Cardiac septum (tissue), 1 donor: ENCODE measurements at regions not wholly inside any gene's neighbourhood (a gene's known extent, or its start where the extent isn't known, plus 50 kb on each side); places are given as distances from the start of the nearest gene placed in this dataset.
"Not testable (repeated sequence)": the region's sequence is repeated elsewhere in the genome, so short reads cannot be mapped to it uniquely, and the experiment has no call there.

ENCODE experiments used
- DNase-seq: peaks from one replicate; pipeline ENCODE4 v3.0.0-alpha.2; 2020; ENCODE audit warnings: low spot score
- intact Hi-C: fragments of 100-400 bp; cut with DNase I; formaldehyde crosslinking; loops from one replicate; pipeline ENCODE4 v1.14.0; 2022
- donor health status: DM: no; HTN: no; CAD: no.

DNA sequence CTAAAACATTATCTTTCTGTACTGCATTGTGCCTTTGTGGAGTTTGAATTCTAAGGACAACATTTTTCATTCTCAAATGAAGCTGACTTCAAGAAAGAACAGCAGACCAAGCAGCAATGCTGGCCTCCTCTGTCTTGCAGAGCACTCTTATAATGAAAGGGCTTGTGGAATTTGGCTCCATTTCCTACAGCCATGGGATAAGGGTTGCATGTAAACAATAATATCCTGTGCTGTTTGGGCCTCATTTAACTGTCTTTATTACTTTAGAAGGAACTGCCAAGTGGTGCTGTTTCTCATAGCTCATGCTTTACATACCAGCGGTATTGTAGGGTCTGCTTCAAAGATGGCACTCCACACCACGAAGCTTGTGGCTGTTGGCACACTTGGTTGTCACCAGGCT lies 111.4 kb upstream of the EOLA2 start:
- intact Hi-C loops = no loop called here

DNA sequence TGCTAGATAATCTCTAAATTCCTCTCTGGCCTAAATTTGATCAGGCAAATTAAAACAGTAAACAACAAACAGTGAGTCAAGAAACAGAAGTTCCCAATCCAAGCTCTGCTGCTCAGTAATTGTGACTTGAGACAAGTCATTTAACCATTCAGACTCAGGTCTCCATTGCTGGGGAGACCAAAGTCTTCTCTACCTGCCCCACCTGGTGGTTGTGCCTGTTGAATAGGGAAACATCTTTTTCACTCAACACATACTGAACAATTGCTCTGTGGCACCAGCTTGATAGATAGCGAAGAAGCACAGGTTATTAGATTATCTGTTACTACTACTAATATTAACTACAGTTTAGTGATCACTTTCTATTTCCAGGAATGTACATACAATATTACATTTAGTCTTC lies 112.1 kb upstream of the EOLA2 start:
- DNase-seq = no peak
- intact Hi-C loops = no loop called here

More for the DNA sequence above, 111.4 kb upstream of the EOLA2 start:
- no peak for DNase-seq

DNA sequence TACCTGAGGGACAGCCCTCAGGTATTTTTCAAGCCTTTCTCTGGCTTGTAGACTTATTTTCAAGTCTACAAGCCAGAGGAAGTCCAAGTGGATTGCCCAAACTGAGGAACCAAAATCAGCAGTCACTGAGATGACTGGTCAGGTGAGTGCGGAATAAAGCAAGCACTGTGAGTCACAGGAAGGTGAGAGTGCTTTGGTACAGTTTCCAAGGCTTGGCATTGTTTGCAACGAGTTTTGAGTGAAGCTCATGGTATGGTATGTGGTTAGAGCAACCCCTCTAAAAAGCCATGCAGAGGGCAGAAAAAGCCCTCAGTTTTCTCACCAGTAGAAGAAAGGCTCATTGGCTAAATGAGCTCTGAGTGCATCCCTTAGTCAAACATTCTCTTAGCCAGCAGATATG lies 112.8 kb upstream of the EOLA2 start:
- intact Hi-C loops = no loop called here
- DNase-seq = no peak

DNA sequence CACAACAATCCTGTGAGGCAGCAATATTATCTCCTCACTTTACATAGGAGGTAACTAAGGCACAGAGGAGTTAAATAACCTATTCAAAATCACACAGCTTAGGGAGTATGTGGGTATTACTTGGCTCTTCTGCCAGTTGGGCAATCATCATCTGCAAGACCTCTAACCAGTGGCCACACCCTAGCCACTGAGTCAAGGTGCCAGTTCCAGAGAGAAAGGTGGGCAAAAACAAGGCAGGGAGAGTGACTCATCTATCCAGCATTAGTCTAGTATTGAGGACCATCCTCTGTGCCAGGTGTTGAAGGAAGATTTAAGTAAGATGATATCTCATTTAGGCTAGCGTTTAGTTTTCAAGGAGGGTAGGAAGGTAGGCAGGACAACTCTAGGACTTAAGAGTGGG lies 113.9 kb upstream of the EOLA2 start:
- intact Hi-C loops = no loop called here
- no peak for DNase-seq

DNA sequence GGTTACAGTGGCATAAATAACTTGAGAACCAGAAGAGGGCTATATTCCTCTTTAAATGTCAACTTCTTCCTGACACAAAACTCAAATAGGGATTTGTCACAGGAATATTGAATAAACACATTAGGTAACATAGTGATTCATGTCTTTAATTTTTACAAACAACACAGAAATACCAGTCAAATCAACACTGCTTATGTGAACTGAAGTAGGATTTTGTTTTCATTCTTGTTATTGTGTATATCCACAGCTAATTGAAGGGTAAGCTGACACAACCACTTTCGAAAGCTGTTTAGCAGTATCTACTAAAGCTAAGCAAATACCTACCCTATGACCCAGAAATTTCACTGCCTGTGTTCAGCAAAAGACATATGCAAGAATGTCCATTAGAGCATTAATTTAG lies 120.4 kb upstream of the EOLA2 start:
- intact Hi-C loops = no loop called here
- no peak for DNase-seq

DNA sequence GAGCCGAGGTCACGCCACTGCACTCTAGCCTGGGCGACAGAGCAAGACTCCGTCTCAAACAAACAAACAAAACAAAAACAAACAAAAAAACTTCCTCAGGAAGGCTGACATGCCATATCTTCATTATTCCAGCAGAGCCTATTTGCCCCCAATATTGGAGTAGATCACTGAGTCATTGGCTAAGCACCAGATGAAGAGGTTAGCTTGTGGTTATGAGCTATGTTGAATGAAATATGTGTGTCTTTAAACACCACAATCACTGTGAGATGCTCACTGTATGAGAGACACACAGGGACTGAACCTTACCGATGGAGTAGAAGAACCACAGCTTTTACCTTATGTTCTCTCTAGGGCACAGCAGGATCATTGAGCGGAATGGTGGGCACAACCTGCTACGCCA lies 122.1 kb upstream of the EOLA2 start:
- DNase-seq = no peak
- intact Hi-C loops = no loop called here

DNA sequence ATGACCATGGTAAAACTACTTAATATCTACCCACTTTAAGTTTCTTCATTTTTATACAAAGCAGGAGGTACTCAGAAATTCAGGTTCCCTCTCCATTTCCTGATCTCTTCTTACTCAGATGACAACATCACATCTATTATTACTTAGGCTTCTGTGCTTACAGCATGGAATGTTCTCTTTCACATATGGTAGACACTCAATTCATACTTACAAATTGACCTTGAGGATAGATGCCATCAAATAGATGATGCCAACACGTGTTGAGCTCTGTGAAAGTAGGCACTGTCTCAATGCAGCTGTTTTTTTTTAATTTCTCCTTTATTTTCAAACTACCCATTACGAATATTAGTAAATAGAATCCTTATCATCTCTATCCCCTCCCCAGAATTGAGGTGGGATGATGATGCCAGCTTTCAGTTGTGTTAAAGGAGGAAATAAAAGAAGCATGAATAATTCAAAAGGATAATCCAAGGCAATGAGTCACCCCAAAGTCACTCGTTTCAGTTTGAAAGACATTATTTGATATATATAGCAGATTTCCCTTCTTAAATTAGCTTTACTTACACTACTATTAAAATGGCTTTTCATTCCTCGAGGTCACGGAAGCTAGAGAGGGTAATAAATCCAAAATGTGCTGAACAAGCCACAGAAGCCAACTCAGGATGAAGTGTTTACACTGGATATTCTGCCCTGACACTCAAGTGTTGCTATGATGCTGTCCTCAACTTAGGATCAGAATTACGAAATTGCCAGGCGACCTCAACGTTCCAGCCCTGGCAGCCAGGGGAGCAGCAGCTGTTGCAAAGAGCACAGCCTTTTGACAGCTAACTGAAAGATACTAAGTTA lies 124.2 kb upstream of the EOLA2 start:
- no peak for DNase-seq
- intact Hi-C loops = no loop called here

DNA sequence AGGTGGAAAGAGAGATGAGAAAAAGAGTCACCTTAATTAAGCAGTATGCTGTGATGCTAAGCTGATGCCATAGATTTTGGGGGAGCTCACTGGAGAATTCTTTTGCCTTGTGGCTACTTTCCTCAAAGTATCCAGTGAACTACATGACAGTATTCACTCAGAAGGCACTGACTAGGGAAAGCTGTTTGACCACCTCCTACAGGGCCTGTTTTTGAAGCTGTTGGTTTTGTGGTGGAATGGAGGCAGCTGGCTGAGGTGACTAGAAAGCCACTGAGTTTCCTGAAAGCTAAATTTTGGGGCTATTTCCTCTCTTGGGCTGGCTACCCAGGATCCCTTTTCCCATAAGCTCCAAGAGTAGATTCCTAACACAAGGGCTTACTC lies 124.8 kb upstream of the EOLA2 start:
- no peak for DNase-seq
- intact Hi-C loops = no loop called here

DNA sequence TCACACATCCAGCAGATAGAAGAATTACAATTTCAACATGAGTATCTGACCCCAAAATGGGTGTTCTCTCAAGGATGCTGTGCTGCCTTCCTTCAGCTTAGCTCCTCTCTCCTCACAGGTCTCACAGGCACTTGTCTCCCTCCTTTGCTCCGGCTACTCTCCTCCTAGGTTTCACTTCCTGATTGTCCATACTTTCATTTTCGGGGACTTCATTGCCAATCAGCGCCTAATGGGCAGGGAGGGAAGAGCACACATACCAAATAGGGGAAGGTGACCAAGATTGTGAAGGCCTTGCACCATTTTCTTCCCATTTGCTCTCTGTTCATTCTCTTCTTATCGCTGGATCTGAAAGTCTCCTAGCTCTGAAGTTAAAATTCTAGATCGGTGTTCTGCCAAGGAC lies 125.4 kb upstream of the EOLA2 start:
- intact Hi-C loops = no loop called here
- DNase-seq = no peak

DNA sequence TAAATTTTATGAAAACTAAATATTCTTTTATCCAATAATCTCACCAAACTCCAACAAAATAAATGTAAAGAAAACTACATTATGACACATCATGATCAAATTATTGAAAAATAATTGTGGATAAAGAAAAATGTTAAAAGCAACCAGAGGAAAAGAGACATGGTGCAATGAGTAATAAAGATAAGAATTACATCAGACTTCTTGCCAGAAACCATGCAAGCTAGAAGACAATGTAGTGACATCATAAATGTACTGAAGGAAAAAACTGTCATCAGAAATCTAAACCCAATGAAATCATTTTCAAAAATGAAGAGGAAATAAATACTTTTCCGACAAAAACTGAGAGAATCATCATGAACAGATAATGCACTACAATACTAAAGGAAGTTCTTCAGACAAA lies 135.9 kb upstream of the EOLA2 start:
- intact Hi-C loops = no loop called here
- no peak for DNase-seq

DNA sequence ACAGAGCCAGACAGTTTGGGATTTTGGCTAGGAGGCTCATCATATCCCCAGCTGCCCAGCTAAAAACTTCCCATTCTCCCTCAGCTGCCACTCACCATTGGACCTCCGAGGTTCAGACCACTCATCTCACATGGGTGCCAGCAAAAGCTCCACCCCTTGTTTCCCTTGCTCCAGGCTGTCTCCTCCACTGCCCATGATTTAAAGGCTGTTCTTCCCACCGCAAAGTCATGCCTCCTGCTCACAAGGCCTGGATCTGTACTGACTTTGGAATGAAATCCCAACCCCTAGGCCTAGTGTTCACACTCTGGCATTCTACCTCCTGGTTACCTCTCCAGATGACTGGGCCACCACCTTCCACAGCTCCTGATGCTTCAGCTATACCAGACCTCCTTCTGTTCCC lies 142.2 kb upstream of the EOLA2 start:
- DNase-seq = no peak
- intact Hi-C loops = no loop called here

DNA sequence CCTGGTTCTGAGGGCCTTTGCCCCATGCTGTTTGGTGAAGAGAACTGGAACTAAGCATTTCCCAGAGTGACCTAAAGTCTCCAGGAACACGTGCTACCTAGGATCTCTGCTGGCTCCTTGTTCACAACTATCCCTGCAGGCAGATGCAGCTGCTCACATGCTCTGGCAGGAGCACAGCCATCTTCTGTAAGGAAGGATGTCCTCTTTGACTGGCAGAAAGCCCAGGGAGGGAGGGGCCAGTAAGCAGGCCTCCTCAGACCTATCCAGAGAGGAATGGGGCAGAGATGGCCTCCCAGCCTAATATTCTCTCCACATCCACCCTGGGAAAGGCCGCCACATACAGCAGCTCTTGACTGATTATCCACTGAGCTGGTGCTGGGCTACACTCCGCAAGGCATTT lies 142.8 kb upstream of the EOLA2 start:
- intact Hi-C loops = no loop called here

DNA sequence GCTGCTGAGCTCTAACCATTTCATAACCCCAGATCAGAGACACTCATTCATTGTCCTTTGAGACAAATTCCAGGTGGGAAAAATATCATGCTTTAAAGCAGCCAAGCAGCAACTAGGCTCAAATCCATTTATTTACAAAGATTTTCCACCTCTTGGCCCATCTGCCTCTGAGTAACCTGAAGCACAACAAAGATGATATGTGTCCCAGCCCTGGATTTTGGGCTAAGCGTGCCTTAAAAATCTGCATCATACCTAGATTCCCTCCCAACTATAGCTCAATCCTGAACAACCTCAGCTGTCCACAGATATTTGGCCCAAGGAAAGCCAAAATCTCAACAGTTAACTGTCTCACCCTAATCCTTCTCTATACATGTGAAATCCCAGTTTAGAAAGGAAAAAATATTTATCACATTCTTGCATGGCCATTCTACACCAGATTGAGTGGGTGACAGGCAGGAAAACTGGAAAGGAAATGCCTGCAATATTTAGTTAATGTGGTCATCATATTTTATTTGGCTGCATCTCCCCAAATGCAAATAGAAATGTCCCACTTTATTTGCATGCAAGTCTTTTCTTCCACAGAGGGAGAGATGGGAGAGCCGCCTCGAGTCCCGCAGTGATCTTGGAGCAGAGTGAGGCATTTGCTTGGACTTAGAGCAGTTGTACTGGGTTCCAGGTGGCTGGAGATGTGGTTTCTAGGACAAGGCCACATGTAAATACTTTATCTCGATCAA lies 146.4 kb upstream of the EOLA2 start:
- no peak for DNase-seq
- intact Hi-C loops = no loop called here

More for the DNA sequence above, 142.8 kb upstream of the EOLA2 start:
- no peak for DNase-seq

DNA sequence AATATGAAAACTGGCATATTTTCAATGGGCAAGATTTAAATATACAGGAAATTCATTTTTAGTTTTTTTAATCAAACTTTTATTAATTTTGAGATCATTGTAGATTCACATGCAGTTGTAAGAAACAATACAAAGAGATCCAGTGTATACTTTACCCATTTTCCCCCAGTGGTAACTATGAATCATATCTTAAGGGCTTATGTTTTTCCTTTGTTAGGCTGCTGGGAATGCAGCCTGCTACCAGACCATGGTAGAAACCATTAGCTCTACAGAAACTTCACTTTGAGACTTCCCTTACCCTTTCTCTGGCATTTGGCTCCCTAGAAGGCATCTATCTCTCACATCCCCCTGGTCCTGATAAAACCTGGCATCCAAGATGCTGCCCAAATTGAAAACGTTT lies 147.6 kb upstream of the EOLA2 start:
- intact Hi-C loops = no loop called here

DNA sequence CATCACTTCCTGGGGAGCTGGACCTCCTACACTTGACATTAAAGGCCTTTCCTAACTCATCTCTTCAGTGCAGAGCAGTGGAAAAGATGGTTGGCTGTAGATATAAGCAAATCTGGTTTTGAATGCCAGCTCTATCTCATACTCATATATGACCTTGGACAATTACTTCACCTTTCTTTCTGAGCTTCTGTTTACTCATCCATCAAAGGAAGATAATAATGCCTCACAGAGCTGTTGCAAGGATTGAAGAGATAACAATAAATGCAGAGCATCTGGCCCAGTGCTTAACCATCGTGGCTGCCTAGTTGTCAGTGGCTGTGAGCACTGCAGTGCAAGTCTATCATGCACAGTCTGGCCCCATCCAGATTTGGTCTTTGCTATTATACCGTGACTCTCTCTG lies 148.1 kb upstream of the EOLA2 start:
- DNase-seq = no peak
- intact Hi-C loops = no loop called here

More for the DNA sequence above, 147.6 kb upstream of the EOLA2 start:
- no peak for DNase-seq

DNA sequence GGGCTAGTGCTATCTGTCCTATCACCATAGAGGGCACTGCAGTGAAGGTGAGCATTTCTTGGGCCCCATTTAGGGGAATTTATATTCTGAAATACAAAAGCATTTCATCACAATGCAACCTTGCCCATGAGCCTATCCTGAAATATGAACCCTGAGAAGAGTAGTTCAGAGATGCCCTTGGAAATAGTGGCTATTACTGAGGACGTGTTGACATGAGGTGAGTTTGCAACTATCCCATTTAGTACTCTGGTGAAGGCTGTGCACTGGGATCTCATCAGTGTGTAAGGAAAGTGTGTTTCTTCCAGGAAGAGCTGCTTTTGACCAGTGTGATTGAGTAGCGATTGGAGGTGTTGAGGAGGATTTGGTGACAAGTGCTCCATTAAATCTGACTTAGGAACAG lies 149.3 kb upstream of the EOLA2 start:
- DNase-seq = no peak
- intact Hi-C loops = no loop called here

DNA sequence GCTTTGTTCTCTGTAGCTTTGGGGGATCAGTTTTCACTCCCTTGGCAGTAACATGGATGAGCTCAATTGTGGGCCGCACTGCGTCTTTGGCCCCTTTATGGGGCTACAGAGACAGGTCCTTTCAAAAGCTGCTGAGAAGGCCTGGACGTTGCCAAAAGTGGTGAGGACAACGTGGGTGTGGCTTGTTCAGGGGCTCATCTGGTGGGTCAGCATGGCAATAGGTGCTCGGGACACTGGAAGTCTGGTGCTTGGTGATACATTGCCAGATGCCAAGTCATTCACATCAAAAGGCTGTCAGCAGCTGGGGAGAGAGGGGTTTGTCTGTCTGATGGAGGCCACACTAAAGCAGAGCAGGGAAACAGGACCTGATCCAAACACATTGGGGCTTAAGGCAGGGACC lies 149.8 kb upstream of the EOLA2 start:
- intact Hi-C loops = no loop called here

DNA sequence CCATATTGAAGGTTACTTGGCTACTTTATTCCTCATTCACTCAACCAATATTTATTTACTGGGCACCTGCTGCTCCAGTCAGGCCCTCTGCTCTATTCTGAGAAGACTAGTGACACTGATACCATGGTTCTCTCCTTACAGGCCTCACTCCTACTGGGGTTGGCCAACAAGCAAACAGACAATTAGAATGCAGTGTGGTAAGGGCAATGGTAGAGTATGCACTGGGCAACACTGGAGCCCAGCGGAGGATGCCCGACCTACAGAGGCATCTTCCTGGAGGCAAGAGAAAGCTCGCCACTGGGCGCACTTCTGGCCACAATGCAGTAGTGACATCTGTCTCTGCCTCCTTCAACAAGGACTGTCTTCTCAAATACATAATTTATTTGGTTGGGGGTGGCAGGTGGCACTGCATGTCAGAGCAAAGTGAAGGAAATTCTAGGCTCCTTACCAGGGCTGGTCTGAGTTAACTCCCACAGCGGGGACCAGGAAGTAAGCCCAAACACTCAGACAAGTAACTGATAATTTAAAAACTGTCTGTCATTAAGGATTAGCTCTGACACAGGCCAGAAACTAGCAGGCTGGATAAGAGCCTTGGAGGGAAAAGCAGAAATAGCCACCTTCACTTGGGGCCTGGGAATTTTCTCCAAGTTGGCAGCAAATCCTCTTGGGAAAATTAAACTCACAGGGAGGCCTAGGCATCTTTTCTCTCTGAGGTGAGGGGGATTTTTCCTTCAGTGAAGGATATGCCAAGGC lies 150.7 kb upstream of the EOLA2 start:
- DNase-seq = no peak
- intact Hi-C loops = no loop called here

More for the DNA sequence above, 149.8 kb upstream of the EOLA2 start:
- DNase-seq = no peak

DNA sequence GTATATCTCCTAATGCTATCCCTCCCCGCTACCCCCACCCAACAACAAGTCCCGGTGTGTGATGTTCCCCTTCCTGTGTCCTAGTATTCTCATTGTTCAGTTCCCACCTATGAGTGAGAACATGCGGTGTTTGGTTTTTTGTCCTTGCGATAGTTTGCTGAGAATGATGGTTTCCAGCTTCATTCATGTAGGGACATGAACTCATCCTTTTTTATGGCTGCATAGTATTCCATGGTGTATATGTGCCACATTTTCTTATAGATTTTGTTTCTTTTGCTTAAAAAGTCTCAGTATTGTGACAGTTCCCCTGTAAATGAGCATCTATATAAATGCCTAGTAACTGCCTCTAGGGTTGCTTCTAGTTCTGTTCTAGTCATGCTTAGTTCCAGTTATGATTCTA lies 153.0 kb upstream of the EOLA2 start:
- intact Hi-C loops, DNase-seq: not testable (repeated sequence)

DNA sequence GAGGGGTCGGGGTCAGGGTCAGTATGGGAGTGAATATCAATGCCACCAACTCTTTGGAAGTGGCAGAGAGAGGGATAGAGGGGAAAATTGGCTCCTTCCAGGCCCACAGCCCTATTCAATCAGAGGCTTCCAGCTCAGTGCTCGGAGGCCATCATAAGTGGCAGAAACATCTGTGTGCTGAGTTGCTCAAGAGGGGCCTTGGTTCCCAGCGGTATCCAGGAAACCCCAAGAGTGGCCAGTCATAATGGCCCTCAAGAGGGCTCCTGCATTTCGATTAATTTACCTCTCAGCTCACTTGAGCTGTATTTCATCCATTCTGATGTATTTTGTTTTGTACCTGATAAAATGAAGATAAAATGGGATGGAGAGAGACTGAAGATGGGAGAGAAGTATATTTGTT lies 154.3 kb upstream of the EOLA2 start:
- intact Hi-C loops = no loop called here
- no peak for DNase-seq

DNA sequence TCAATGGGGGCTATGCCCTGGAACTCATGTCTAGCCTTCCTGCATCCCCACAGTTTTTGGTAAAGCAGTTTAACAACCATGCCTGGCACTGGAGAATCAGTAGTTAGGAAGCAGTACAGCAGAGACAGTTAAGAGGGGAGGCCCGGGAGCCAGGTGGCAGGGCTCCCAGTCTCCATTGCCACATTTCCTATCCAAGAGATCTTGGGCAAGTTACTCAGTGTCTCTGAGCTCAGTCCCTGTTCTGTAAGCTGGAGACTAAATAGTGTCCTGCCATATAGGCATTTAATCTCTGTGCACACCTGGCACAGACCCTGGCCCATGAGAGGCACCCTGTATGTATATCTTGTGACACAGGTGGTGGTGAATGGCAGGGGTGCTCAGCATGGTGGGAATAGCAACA lies 156.1 kb upstream of the EOLA2 start:
- no peak for DNase-seq
- intact Hi-C loops = no loop called here
